H1 (cell line): ENCODE measurements at regions not wholly inside any gene's neighbourhood (a gene's known extent, or its start where the extent isn't known, plus 50 kb on each side); places are given as distances from the start of the nearest gene placed in this dataset.

Experiments
- CEBPB ChIP-seq: IDR thresholded peaks from 2 replicates; pipeline ENCODE4 v1.6.1; 2012; ENCODE audit warnings: low read depth, low read length
- CTCF ChIP-seq, 3 experiments: IDR thresholded peaks; 1 replicate in 2 of 3; 2 replicates in 1 of 3; pipeline versions ENCODE4 v1.5.1 to v1.6.1; 2011; ENCODE audit warnings: low read length in 3 of 3, mild to moderate bottlenecking in 3 of 3, inconsistent platforms in 2 of 3, low read depth in 1 of 3, moderate library complexity in 1 of 3; ENCODE audit not compliant: insufficient read depth in 1 of 3; ENCODE audit errors: control extremely low read depth in 1 of 3
- GABPA ChIP-seq: IDR thresholded peaks from 2 replicates; pipeline ENCODE4 v1.6.1; 2011; ENCODE audit warnings: mild to moderate bottlenecking, low read length, moderate library complexity, borderline replicate concordance; ENCODE audit not compliant: insufficient read depth
- JUN ChIP-seq: IDR thresholded peaks from 2 replicates; pipeline ENCODE4 v1.6.1; 2011; ENCODE audit warnings: low read depth, mild to moderate bottlenecking, improper control_type of control experiment, low read length
- POLR2A ChIP-seq, 2 experiments: IDR thresholded peaks; 1 replicate in 1 of 2; 2 replicates in 1 of 2; pipeline ENCODE4 v1.6.1; 2011; ENCODE audit warnings: low read depth in 2 of 2, low read length in 2 of 2, mild to moderate bottlenecking in 2 of 2; ENCODE audit errors: control extremely low read depth in 1 of 2
- RAD21 ChIP-seq, 2 experiments: IDR thresholded peaks in 1 of 2; conservative IDR thresholded peaks in 1 of 2; 2 replicates each; pipeline ENCODE4 v1.6.1; 2011; ENCODE audit warnings: low read depth in 2 of 2, low read length in 2 of 2, improper control_type of control experiment in 1 of 2, inconsistent platforms in 1 of 2, mild to moderate bottlenecking in 1 of 2, moderate library complexity in 1 of 2
- RFX5 ChIP-seq: IDR thresholded peaks from 2 replicates; pipeline ENCODE4 v1.6.1; 2011; ENCODE audit warnings: low read depth, low read length, improper control_type of control experiment, borderline replicate concordance
- YY1 ChIP-seq: IDR thresholded peaks from 2 replicates; pipeline ENCODE4 v1.6.1; 2011; ENCODE audit warnings: low read depth, mild to moderate bottlenecking, low read length

- TF ChIP-seq GABPA (no peak), RFX5 (no peak), CEBPB (no peak), CTCF (IDR thresholded peaks at IDR 0.05; ENCODE audit: control extremely low read depth in 1 of 3, insufficient read depth in 1 of 3, low read depth in 1 of 3, low read length in 3 of 3) (no peak), RAD21 (IDR thresholded peaks at IDR 0.05 in 1 of 2, conservative IDR thresholded peaks at IDR 0.05 in 1 of 2; ENCODE audit: low read depth in 2 of 2, low read length in 2 of 2) (no peak), POLR2A (IDR thresholded peaks at IDR 0.05; ENCODE audit: control extremely low read depth in 1 of 2, low read depth in 2 of 2, low read length in 2 of 2) (no peak), YY1 (no peak), JUN (no peak)
These were observed 1117.0 kb upstream of the LRRTM3 start for GRCh38 chr10:65808687-65809333.
